ENCODE measurements at regions not wholly inside any gene's neighbourhood (a gene's known extent, or its start where the extent isn't known, plus 50 kb on each side); places are given as distances from the start of the nearest gene placed in this dataset.

DNA sequence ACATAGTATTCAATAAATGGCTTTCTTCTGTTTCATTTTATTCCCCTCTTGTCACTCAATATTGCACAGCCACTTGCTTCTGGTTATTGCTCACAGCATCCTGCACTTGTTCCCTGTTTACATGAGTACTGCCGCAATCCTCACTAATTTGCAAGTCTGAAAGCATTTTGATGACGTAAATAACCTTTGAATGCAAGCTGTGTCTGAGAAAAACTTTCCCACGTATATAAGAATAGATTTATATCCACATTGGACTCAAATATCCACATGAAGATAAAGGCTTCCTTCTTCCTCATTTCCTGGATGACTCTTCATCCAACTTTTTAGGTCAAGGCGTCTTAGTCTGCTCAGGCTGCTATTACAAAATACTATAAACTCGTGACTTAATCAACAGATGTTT, 88.2 kb upstream of the DAP start:
- DNase-seq (ENCODE audit: low spot score): no peak

DNA sequence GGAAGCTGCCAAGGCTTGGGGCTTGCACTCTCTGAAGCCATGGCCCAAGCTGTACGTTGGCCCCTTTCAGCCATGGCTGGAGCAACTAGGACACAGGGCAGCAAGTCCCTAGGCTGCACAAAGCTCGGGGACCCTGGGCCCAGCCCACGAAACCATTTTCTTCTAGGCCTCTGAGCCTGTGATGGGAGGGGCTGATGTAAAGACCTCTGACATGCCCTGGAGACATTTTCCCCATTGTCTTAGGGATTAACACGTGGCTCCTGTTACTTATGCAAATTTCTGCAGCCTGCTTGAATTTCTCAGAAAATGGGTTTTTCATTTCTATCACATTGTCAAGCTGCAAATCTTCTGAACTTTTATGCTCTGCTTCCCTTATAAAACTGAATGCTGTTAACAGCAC, 83.0 kb upstream of the DAP start:
- no peak for DNase-seq (ENCODE audit: low spot score)

DNA sequence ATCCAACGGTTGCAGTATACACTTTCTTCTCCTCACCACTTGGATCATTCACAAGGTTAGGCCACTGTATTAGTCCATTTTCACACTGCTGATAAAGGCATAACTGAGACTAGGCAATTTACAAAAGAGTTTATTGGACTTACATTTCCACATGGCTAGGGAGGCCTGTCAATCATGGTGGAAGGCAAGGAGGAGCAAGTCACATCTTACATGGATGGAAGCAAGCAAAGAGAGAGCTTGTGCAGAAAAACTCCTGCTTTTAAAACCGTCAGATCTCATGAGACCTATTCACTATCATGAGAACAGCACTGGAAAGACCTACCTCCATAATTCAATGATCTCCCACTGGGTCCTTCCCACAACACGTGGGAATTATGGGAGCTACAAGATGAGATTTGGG, 81.8 kb upstream of the DAP start:
- DNase-seq (ENCODE audit: low spot score): no peak

DNA sequence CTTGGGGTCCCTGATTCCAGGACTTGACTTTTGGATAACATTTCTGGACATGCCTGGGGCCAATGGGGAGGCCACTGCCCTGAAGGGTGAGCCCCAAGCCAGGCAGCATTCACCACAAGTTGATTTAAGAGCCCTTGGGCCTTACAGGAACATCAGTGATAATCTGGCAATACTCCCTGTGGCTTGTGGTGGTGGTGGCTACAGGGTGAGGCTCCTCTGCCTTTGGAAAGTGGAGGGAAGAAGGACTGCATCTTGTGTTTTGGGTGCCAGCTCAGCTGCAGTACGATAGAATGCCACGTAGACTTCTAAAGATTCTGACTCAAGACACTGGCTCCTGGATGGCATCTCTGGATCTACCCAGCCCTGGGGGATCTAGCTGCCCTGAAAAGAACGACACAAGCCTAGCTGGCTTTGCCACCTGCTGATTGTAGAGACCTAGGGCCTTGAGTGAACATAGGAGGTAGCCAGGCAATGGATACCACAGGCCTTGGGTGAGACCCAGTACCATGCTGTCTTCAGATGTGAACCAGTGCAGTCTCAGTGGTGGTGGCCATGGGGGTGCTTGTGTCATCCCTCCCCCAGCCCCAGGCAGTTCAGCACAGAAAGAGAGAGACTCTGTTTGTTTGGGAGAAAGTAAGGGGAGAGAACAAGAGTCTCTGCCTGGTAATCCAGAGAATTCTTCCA, 79.0 kb upstream of the DAP start:
- no peak for DNase-seq (ENCODE audit: low spot score)

DNA sequence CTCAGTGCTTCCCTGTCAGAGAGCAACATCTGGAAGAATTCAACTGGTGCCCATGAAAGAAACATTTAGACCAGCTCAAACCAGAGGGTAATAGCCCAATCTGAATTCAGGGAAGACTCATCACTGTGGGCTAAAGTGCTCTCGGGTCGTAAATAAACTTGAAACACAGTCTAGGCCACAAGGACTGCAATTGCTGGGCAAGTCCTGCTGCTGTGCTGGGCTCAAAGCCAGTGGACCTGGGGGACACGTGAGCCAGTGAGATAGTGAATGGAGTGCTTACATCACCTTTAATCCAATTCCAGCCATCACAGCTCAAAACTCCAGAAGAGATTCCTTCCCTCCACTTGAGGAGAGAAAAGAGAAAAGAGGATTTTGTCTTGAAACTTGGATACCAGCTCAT, 78.1 kb upstream of the DAP start:
- no peak for DNase-seq (ENCODE audit: low spot score)

DNA sequence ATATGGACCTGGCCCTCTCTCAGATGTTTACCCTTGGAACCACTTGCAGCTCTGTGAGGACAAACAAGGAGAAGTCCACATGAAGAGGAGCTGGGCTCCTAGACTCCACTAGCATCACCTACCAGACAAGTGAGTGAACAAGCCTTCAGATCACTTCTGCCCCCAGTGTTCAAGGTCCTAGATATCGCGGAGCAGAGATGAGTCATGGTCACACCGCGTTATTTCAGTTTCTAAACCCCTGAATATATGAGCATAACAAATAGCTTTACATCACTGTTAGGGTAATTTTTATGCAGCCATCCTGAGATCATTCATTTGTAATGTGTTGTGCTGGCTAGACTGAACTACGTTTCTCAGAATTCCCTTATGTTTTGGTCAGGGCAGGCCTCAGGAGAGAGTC, 77.0 kb upstream of the DAP start:
- no peak for DNase-seq (ENCODE audit: low spot score)

DNA sequence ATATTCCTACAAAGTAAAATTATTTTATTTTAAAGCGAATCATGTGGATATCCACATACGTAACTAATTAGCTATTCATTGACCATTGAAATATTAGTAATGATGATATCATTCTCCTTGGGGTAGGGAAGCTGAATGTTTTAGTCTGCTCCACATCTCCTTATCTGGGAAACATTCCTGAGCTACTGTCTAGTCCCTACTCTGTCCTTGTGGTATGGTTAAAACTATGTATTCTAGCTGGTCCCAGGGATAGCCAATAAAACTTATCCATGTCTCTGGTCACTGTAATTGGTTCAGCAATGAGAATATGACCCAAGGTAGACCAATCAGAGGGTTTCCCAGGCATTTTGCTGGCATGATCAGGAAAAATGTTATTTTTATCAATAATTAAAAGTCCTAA, 76.0 kb upstream of the DAP start:
- no peak for DNase-seq (ENCODE audit: low spot score)

DNA sequence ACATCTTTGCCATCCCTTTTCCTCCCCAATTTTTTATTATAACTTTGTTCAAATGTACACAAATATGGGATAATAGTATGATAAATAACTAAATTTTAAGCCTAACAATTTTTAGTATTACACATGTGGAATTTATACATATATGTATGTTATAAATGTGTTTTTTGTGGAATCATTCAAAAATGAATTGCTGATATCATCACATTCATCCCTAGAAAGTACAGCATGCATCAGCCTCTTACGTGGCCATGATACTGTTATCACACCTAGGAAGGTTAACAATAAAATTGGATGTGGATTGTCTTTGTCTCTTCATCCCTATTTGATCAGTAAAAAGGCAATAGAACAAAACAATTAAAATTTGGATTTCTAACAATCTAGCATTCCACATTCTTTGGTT, 73.7 kb upstream of the DAP start:
- no peak for DNase-seq (ENCODE audit: low spot score)

DNA sequence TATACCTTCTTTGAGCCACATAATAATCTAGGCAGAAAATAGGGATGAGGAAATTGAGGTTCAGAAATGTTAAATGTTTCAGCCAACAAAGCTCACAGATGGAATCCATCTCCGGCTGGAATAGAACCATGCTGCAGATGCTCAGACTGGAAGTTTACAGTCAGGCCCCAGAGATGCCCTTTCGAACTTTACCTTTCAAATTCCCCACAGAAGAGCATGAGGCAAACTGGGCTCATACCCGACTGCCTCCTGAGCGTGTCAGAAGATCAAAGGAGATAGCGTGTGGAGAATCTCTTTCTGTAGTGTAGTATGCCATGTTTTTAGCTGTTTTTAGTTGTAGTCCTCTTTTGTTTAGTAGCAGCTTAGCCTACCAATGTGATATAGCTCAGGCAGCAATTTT, 72.0 kb upstream of the DAP start:
- DNase-seq (ENCODE audit: low spot score): peak; percentile 25

DNA sequence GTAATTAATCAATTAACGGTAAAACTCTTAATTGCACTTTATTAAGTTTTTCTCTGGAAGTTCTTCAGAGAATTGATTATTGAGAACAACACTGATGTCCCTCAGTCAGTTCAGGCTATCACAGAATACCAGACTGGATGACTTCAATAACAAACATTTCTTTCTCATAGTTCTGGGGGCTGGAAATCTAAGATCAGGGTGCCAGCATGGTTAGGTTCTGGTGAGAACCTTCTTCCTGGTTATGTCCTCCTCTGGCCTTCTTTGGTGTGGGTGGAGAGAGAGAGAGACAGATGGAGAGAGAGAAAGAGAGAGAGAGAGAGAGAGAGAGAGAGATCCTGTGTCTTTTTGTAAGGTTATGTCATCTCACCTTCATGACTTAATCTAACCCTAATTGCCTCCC, 71.4 kb upstream of the DAP start:
- DNase-seq (ENCODE audit: low spot score): no peak

DNA sequence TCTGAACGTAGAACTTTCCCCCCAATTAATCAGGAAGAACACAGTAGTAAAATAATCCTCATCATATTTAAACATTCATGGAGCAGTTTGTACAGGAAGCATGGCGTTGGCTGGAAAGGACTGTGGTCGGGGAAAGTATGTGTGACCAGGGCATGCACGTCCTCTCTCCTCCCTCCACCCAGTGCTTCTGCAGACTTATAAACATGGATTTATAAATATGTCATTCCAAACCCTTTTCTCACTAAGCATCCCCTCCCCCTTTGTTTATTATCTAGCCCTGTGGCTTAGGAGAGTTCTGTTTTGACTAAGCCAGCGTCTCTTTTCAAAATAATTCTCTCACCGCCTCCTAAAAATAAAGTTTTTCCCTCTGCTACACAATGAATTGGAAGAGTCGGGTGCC, 70.4 kb upstream of the DAP start:
- DNase-seq (ENCODE audit: low spot score): peak; percentile 89

DNA sequence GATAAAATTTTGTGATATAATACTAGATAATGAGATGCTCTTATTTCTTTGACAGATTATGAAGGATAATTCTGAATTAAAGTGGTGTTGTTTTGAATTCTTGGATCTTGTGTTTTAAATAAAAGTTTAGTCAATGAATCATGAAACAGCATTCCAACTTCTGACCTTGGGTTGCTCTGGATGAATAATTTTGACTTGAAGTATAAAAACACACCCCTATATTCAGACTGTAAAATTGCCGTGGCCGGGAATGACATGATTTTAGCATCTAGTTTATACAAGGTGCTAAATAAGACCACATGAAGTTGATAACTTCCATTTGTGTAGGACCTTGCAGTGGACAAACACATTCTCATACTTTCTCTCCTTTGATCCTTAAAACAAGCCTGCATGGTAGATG, 67.2 kb upstream of the DAP start:
- DNase-seq (ENCODE audit: low spot score): peak; percentile 21

DNA sequence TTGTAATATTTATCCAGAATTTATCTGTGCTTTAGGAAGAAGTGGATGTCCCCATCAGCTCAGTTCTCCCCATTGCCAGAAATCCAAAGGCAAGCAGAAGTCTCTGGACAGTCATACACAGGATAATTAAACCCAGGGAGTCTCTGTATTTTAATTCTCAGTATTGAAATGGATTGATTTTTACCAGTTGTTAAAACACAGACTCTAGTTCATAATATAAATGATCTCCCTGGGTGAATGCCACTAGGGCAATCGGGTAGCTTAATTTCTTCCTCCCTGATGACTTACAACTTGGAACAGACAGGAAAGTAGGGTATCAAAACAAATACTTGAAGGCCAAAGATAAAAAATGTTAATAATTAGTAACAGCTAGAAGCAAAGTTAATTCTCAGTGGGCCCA, 66.5 kb upstream of the DAP start:
- no peak for DNase-seq (ENCODE audit: low spot score)

DNA sequence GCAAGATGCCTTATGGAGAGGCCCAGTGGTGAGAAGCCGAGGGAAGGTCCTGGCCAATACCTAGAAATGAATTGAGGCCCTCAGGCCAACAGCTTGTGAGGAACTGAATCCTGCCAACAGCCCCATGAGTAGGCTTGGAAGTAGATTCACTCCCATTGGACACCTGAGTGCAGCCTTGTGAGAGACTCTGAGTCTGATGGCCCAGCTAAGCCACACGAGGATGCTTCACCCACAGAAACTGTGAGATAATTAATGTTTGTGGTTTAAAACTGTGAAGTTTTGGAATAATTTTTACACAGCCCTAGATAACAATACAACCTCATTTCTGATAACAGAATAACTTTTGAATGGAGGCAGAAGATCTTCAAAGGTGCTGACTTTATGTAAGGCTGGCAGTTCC, 65.9 kb upstream of the DAP start:
- DNase-seq (ENCODE audit: low spot score): no peak

DNA sequence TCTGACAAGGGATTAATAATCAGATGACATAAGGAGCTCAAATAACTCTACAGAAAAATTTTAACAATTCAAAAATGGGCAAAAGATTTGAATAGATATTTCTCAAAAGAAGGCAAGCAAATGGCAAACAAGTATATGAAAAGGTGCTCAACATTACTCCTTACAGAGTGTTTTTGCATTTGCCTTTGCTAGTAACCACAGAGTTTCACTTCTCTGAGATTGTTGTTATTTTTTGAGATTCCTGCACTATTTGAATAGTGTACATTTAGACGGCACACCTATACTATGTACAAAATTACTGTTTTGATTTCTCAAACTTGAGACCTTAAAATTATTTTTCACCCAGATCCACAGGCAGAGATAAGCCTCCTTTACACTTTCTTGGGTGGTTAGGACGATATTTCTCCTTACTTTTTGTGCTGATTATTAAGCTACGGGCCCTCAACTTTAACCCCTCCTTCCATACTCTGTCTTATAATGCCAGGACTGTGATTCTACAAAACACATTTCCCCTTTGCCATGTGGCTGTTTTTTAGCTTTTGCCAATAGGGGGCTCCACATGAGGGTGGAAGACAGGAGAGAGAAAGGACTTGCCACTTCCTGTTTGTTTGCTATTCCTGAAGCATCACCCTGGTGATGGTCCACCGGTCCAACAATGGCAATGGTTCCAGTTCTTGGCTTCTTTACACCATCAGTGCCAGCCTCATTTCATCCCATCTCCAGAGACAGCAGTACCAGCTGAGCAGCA, 65.0 kb upstream of the DAP start:
- no peak for DNase-seq (ENCODE audit: low spot score)

DNA sequence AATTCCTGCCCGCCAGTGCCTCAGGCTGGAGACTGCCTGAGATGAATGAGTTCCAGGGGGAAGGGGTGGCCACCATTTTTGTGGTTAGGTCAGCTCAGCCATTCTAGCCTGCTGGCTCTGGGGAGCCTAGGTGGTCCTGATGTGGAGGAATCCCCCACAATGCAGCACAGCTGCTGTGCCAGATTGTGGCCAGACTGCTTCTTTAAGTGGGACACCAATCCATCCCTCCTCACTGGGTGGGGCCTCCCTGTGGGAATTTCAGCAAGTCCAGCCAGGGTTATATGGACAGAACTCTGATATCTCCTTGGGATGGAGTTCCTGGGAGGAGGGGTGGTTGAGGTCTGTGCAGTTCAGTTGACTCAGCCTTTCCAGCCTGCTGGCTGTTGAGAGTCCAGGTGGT, 51.2 kb upstream of the DAP start:
- DNase-seq (ENCODE audit: low spot score): no peak
